Lower leg skin (tissue), 3 donors: ENCODE measurements at regions not wholly inside any gene's neighbourhood (a gene's known extent, or its start where the extent isn't known, plus 50 kb on each side); places are given as distances from the start of the nearest gene placed in this dataset.

Experiments used
- CTCF ChIP-seq, 3 donors: fragments of 450-650 bp; IDR thresholded peaks; one replicate each; pipeline ENCODE4 v1.5.1; 2016; ENCODE audit warnings: antibody characterized with exemption in 3 of 3, mild to moderate bottlenecking in 3 of 3, moderate library complexity in 2 of 3
- POLR2A ChIP-seq, 2 donors: fragments of 450-650 bp; IDR thresholded peaks; one replicate each; pipeline ENCODE4 v1.6.1; 2016 to 2017; ENCODE audit warnings: antibody characterized with exemption in 2 of 2, mild to moderate bottlenecking in 1 of 2, moderate library complexity in 1 of 2

DNA sequence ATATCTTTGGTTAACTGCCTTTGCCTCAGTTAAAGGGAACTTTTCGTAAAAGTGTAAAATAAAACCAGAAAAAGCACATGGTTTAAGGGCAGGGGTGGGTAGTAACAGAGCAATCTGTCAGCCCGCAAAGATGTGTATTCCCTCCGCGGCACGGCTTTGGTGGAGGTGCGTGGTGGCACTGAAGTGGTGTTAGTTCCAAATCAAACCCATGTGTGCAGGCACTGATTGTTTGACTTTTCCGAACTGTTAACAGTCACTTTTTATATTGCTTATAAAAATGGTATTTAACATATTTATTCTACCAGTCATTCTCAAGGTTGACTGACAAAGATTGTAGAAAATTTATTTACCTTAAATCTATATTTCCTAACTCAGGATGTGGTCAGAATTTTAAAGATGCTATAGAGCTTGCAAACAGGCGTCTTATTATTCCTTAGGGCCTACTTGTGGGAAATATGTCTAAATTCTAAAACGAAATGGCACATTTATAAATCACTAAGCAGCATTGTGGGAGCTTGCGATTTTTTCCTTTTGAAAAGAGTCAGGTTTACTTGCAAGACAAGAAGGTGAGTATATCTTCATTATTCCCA is 272.7 kb upstream of the PCDH18 start:
- TF ChIP-seq CTCF (IDR thresholded peaks at IDR 0.05) (no peak), POLR2A (IDR thresholded peaks at IDR 0.05) (no peak)
